HuH-7.5 (cell line): ENCODE measurements at regions not wholly inside any gene's neighbourhood (a gene's known extent, or its start where the extent isn't known, plus 50 kb on each side); places are given as distances from the start of the nearest gene placed in this dataset.

ENCODE experiments used
- DNase-seq: peaks from one replicate; pipeline ENCODE4 v3.0.0; 2011; ENCODE audit warnings: low spot score

GRCh38 chr11:19558189-19558986 lies 154.2 kb upstream of the NAV2 start:
- no peak for DNase-seq

GRCh38 chr11:19557720-19558140 lies 154.9 kb upstream of the NAV2 start:
- peak; percentile 36 for DNase-seq

GRCh38 chr11:19557185-19557584 lies 155.5 kb upstream of the NAV2 start:
- no peak for DNase-seq

- no peak for DNase-seq
These were observed 157.4 kb upstream of the NAV2 start for GRCh38 chr11:19555266-19555665.

- DNase-seq: no peak
These were observed 158.8 kb upstream of the NAV2 start for GRCh38 chr11:19553683-19554333.

- no peak for DNase-seq
These were observed 159.9 kb upstream of the NAV2 start for GRCh38 chr11:19552656-19553260.

GRCh38 chr11:19552161-19552560 lies 160.5 kb upstream of the NAV2 start:
- DNase-seq: no peak

GRCh38 chr11:19551457-19551856 lies 161.2 kb upstream of the NAV2 start:
- no peak for DNase-seq

- no peak for DNase-seq
These were observed 165.6 kb upstream of the NAV2 start for GRCh38 chr11:19547044-19547443.

GRCh38 chr11:19546325-19546724 lies 166.3 kb upstream of the NAV2 start:
- DNase-seq: no peak

- DNase-seq: no peak
These were observed 171.1 kb upstream of the NAV2 start for GRCh38 chr11:19541521-19542049.

GRCh38 chr11:19539861-19540260 lies 172.8 kb upstream of the NAV2 start:
- no peak for DNase-seq

- no peak for DNase-seq
These were observed 174.7 kb upstream of the NAV2 start for GRCh38 chr11:19537803-19538453.

GRCh38 chr11:19536131-19536530 lies 176.5 kb upstream of the NAV2 start:
- no peak for DNase-seq

- no peak for DNase-seq
These were observed 182.1 kb upstream of the NAV2 start for GRCh38 chr11:19530505-19530904.

- no peak for DNase-seq
These were observed 186.5 kb upstream of the NAV2 start for GRCh38 chr11:19526119-19526518.

GRCh38 chr11:19525714-19526113 lies 186.9 kb upstream of the NAV2 start:
- DNase-seq: no peak

- DNase-seq: no peak
These were observed 187.4 kb upstream of the NAV2 start for GRCh38 chr11:19525276-19525675.

- no peak for DNase-seq
These were observed 188.4 kb upstream of the NAV2 start for GRCh38 chr11:19524171-19524671.

GRCh38 chr11:19520681-19521080 lies 192.0 kb upstream of the NAV2 start:
- DNase-seq: no peak

- no peak for DNase-seq
These were observed 192.6 kb upstream of the NAV2 start for GRCh38 chr11:19519912-19520641.

- DNase-seq: no peak
These were observed 193.3 kb upstream of the NAV2 start for GRCh38 chr11:19519353-19519752.
